Lung (tissue), 11 donors: ENCODE measurements at regions not wholly inside any gene's neighbourhood (a gene's known extent, or its start where the extent isn't known, plus 50 kb on each side); places are given as distances from the start of the nearest gene placed in this dataset.

Source experiments
- ATAC-seq: fragments of 200-7000 bp; cut with Tn5 transposase; one replicate; pipeline ENCODE4 v1.9.1; 2020; ENCODE audit warnings: moderate number of reproducible peaks; ENCODE audit not compliant: insufficient read depth, low FRiP score
- DNase-seq, 3 donors: peaks; one replicate each; pipeline ENCODE4 v3.0.0-alpha.2; 2013 to 2017
- H3K27ac ChIP-seq, 2 donors: one replicate each; pipeline ENCODE4 v1.5.1; 2013; ENCODE audit warnings: mild to moderate bottlenecking in 2 of 2, moderate library complexity in 2 of 2, control low read depth in 1 of 2, inconsistent platforms in 1 of 2, low read depth in 1 of 2, low read length in 1 of 2
- H3K27me3 ChIP-seq, 3 donors: one replicate each; pipeline ENCODE4 v1.5.1; 2013; ENCODE audit warnings: low read length in 2 of 3; ENCODE audit not compliant: control insufficient read depth in 3 of 3, insufficient read depth in 3 of 3
- H3K36me3 ChIP-seq, 4 donors: one replicate each; pipeline ENCODE4 v1.5.1; 2013; ENCODE audit warnings: low read length in 4 of 4, mild to moderate bottlenecking in 1 of 4, moderate library complexity in 1 of 4; ENCODE audit not compliant: control insufficient read depth in 4 of 4, insufficient read depth in 4 of 4
- H3K4me1 ChIP-seq, 5 donors: one replicate each; pipeline ENCODE4 v1.5.1; 2013; ENCODE audit warnings: low read length in 5 of 5, mild to moderate bottlenecking in 2 of 5, moderate library complexity in 1 of 5; ENCODE audit not compliant: control insufficient read depth in 5 of 5, insufficient read depth in 5 of 5
- H3K4me3 ChIP-seq: one replicate; pipeline ENCODE4 v1.5.1; 2013; ENCODE audit warnings: mild to moderate bottlenecking, control low read depth, moderate library complexity
- H3K9ac ChIP-seq, 2 donors: one replicate each; pipeline ENCODE4 v1.5.1; 2013; ENCODE audit warnings: low read length in 2 of 2, control low read depth in 1 of 2; ENCODE audit not compliant: insufficient read depth in 1 of 2
- H3K9me3 ChIP-seq, 4 donors: one replicate each; pipeline ENCODE4 v1.5.1; 2013; ENCODE audit warnings: low read length in 3 of 4, mild to moderate bottlenecking in 1 of 4, moderate library complexity in 1 of 4; ENCODE audit not compliant: control insufficient read depth in 4 of 4, insufficient read depth in 3 of 4
- WGBS, 2 donors: extraction: QIAGEN DNeasy Blood & Tissue Kit; methylation state at CpG; one replicate each; pipeline ENCODE4 v1.1.7; 2013; 5-methylcytosine and 5-hydroxymethylcytosine counted together
- TF ChIP-seq, protein P1 (sequence below): IDR thresholded peaks from 2 replicates; pipeline ENCODE4 v1.5.1; 2012; ENCODE audit warnings: mild to moderate bottlenecking; ENCODE audit errors: control extremely low read depth, extremely low read depth
- donor health status: control.
- donor health status: control.
- donor health status: Bipolar disorder and iron deficiency.
- donor health status: healthy.
- donor health status: DM: yes; HTN: yes; CAD: no.

DNA sequence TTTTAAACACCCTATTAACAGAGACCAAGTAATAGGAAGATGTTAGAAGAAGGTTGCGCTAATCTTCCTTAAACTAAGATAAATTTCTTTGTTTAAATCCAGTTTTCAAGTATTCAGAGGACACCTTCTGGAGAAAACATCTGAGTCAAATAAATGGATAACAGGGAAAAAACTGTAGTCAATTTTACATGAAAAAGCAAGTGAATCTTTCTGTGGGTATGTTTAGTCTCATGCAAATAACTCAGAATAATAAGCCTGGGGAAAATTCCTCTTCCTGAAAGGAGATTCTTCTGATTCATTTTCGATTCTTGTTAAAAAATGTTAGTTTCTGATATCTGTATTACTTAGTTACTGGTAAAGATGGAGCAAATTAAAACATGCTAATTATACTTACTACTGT lies 145.5 kb downstream of the CTH start:
- Histone ChIP-seq H3K27me3 (peaks cover 0 to 3% (median 0%) of the 10 kb centered on the region in 3 donors), H3K36me3 (no peaks in the 10 kb centered on the region), H3K4me1 (no peaks in the 10 kb centered on the region), H3K9ac (no peak overlapping the region), H3K27ac (no peak overlapping the region), H3K9me3 (no peaks in the 10 kb centered on the region), H3K4me3 (no peak overlapping the region)
- DNase-seq (no peak), ATAC-seq (no peak)
- TF ChIP-seq, protein P1, sequence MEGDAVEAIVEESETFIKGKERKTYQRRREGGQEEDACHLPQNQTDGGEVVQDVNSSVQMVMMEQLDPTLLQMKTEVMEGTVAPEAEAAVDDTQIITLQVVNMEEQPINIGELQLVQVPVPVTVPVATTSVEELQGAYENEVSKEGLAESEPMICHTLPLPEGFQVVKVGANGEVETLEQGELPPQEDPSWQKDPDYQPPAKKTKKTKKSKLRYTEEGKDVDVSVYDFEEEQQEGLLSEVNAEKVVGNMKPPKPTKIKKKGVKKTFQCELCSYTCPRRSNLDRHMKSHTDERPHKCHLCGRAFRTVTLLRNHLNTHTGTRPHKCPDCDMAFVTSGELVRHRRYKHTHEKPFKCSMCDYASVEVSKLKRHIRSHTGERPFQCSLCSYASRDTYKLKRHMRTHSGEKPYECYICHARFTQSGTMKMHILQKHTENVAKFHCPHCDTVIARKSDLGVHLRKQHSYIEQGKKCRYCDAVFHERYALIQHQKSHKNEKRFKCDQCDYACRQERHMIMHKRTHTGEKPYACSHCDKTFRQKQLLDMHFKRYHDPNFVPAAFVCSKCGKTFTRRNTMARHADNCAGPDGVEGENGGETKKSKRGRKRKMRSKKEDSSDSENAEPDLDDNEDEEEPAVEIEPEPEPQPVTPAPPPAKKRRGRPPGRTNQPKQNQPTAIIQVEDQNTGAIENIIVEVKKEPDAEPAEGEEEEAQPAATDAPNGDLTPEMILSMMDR = no peak
- WGBS, 2 donors = 82 to 92% methylated on average over 2 of the region's 2 CpGs

DNA sequence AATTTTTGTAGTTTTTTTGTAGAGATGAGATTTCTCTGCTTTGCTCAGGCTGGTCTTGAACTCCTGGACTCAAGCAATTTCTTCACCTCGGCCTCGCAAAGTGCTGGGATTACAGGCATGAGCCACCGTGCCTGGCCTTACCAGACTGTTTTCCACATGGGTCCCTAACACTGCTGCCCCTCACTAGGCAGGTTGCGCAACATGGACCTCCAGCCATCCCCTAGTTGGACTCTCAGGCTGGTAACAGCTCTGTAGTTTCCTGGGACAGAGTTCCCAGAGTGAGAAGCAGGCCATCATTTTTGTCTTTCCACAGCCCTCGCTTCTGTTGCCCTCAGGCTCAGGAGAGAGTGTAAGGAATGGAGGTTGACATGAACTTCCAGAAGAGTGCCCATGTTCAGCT lies 156.1 kb downstream of the CTH start:
- peaks cover 0 to 5% (median 0%) of the 10 kb centered on the region in 5 donors for H3K4me1 ChIP-seq
- peaks cover 0 to 4% (median 0%) of the 10 kb centered on the region in 3 donors for H3K27me3 ChIP-seq
- H3K36me3 ChIP-seq = no peaks in the 10 kb centered on the region
- no peak overlapping the region for H3K9ac ChIP-seq
- DNase-seq (no peak), ATAC-seq (no peak)
- WGBS, 2 donors = 90 to 95% methylated on average over 5 of the region's 5 CpGs
- H3K4me3 ChIP-seq = no peak overlapping the region
- TF ChIP-seq, protein P1 = no peak
- no peak overlapping the region for H3K27ac ChIP-seq
- H3K9me3 ChIP-seq = no peaks in the 10 kb centered on the region

DNA sequence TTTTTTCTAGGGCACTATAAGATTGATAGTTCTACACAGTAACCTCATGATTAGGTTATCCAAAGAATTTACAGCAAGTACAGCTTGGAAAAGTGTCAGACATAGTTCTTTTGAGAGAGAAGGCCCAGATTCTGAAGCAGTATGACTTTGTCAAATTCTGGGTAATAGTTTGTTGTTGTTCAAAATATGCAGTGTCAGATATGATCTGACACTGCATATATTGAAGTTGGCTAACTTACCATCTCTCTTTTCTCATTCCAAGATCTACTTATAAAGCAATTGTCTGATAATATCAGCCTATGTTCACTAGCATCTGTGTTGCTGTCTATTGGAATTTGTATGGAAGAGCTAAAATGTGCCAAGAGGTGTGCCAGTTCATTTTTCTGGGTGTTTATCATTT lies 160.1 kb downstream of the CTH start:
- Histone ChIP-seq H3K4me1 (peaks cover 0 to 5% (median 0%) of the 10 kb centered on the region in 5 donors), H3K36me3 (no peaks in the 10 kb centered on the region), H3K27ac (no peak overlapping the region), H3K27me3 (no peaks in the 10 kb centered on the region), H3K9ac (no peak overlapping the region), H3K9me3 (no peaks in the 10 kb centered on the region), H3K4me3 (no peak overlapping the region)
- TF ChIP-seq, protein P1 = no peak
- DNase-seq (peak in 2 of 3 donors; percentile 37 to 59), ATAC-seq (no peak)

DNA sequence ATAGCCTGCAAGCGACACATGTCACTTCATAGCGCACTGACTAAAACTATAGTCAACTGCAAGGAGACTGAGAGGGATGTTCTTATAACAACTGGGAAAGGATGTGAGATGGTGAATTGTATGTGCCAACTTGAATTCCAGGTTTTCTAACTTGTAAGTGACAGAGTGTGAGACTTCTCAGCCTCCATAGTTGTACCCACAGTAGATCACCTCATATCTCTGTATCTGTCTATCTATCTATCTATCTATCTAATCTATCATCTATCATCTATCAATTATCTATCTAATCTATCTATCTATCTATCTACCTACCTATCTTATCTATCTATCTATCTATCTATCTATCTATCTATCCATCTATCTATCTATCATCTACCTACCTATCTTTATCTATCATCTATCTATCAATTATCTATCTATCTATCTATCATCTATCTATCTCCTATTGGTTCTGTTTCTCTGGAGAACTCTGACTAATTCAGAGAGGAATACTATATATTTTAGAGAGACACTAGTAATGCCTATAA lies 162.3 kb downstream of the CTH start:
- H3K9me3 ChIP-seq = no peaks in the 10 kb centered on the region
- ATAC-seq = no peak
- H3K27ac ChIP-seq = no peak overlapping the region
- H3K36me3 ChIP-seq = no peaks in the 10 kb centered on the region
- H3K4me1 ChIP-seq = peaks cover 0 to 5% (median 0%) of the 10 kb centered on the region in 5 donors
- no peaks in the 10 kb centered on the region for H3K27me3 ChIP-seq
- no peak overlapping the region for H3K9ac ChIP-seq
- TF ChIP-seq, protein P1 = no peak
- H3K4me3 ChIP-seq = no peak overlapping the region
- 97% methylated on average over 2 of the region's 2 CpGs for WGBS, 2 donors
- no peak for DNase-seq
